Keratinocyte (primary cell): ENCODE measurements at regions not wholly inside any gene's neighbourhood (a gene's known extent, or its start where the extent isn't known, plus 50 kb on each side); places are given as distances from the start of the nearest gene placed in this dataset.

Experiments
- DNase-seq: peaks from one replicate; pipeline ENCODE4 v3.0.0-alpha.2; 2011; ENCODE audit warnings: low read depth, missing footprints, low spot score
- FAIRE-seq: peaks from 2 replicates; lab custom pipeline; 2011; peaks lifted over from hg19 to GRCh38; lab: Jason Lieb, UNC
- H2AFZ ChIP-seq: 2 replicates; pipeline ENCODE4 v1.6.0; 2012; ENCODE audit warnings: low read length, control low read depth, inconsistent platforms; ENCODE audit not compliant: control insufficient read depth
- H3K27ac ChIP-seq: 2 replicates; pipeline ENCODE4 v1.5.1; 2011; ENCODE audit warnings: low read length; ENCODE audit not compliant: control insufficient read depth, insufficient read depth
- H3K27me3 ChIP-seq: 3 replicates; pipeline ENCODE4 v1.6.0; 2011; ENCODE audit warnings: low read length; ENCODE audit not compliant: control insufficient read depth, insufficient read depth; ENCODE audit errors: extremely low read depth
- H3K36me3 ChIP-seq, 2 experiments: 2 replicates in 1 of 2; 3 replicates in 1 of 2; pipeline ENCODE4 v1.5.1; 2011; ENCODE audit warnings: low read length in 2 of 2, mild to moderate bottlenecking in 1 of 2; ENCODE audit not compliant: control insufficient read depth in 2 of 2, insufficient read depth in 2 of 2; ENCODE audit errors: extremely low read depth in 1 of 2
- H3K4me1 ChIP-seq: 3 replicates; pipeline ENCODE4 v1.5.1; 2011; ENCODE audit warnings: low read length; ENCODE audit not compliant: control insufficient read depth, insufficient read depth; ENCODE audit errors: extremely low read depth
- H3K4me2 ChIP-seq: 3 replicates; pipeline ENCODE4 v1.6.0; 2011; ENCODE audit warnings: low read depth, low read length; ENCODE audit not compliant: control insufficient read depth, insufficient read depth; ENCODE audit errors: extremely low read depth
- H3K4me3 ChIP-seq, 3 experiments: fragments of 200-600 bp in 1 of 3; sonication (generic) in 1 of 3; 2 replicates in 2 of 3; 3 replicates in 1 of 3; pipeline ENCODE4 v1.5.1; 2011 to 2016; ENCODE audit warnings: low read length in 3 of 3, mild to moderate bottlenecking in 3 of 3, control low read depth in 2 of 3, inconsistent platforms in 1 of 3, low read depth in 1 of 3, mixed read lengths in 1 of 3, mixed run types in 1 of 3, moderate library complexity in 1 of 3; ENCODE audit not compliant: control insufficient read depth in 2 of 3, insufficient read depth in 2 of 3; ENCODE audit errors: extremely low read depth in 1 of 3
- H3K79me2 ChIP-seq: 2 replicates; pipeline ENCODE4 v1.6.0; 2012; ENCODE audit warnings: low read length; ENCODE audit not compliant: control insufficient read depth, insufficient read depth
- H3K9ac ChIP-seq: 3 replicates; pipeline ENCODE4 v1.6.0; 2011; ENCODE audit warnings: low read length; ENCODE audit not compliant: control insufficient read depth, insufficient read depth; ENCODE audit errors: extremely low read depth
- H3K9me1 ChIP-seq: 3 replicates; pipeline ENCODE4 v1.6.0; 2011; ENCODE audit warnings: low read length; ENCODE audit not compliant: control insufficient read depth, insufficient read depth; ENCODE audit errors: extremely low read depth
- H3K9me3 ChIP-seq: 2 replicates; pipeline ENCODE4 v1.5.1; 2012; ENCODE audit warnings: low read depth, low read length; ENCODE audit not compliant: control insufficient read depth
- H4K20me1 ChIP-seq: 3 replicates; pipeline ENCODE4 v1.6.0; 2011; ENCODE audit warnings: low read length; ENCODE audit not compliant: control insufficient read depth, insufficient read depth; ENCODE audit errors: extremely low read depth
- CTCF ChIP-seq, 3 experiments: IDR thresholded peaks in 1 of 3; conservative IDR thresholded peaks in 1 of 3; optimal IDR thresholded peaks in 1 of 3; 2 replicates in 2 of 3; 3 replicates in 1 of 3; pipeline versions ENCODE3 to v1.5.1; 2011; ENCODE audit warnings: low read length in 3 of 3, mild to moderate bottlenecking in 3 of 3, moderate library complexity in 2 of 3, control low read depth in 1 of 3, inconsistent platforms in 1 of 3; ENCODE audit not compliant: insufficient read depth in 2 of 3; ENCODE audit errors: extremely low read depth in 1 of 3
- EZH2 ChIP-seq: IDR thresholded peaks from one replicate; pipeline ENCODE4 v1.6.1; 2012; ENCODE audit warnings: inconsistent platforms, mild to moderate bottlenecking, low read length, moderate library complexity
- dilution Hi-C: fragments of 300-500 bp; cut with MboI; formaldehyde crosslinking; loops from one replicate; pipeline ENCODE4 v1.7.0; 2020; ENCODE audit warnings: low sequenced_read_pairs; ENCODE audit not compliant: extremely low pct_ligation_motif_present

- DNase-seq (no peak), FAIRE-seq (no peak)
These were observed 420.8 kb downstream of the NPHP4 start for GRCh38 chr1:5571438-5571837.

GRCh38 chr1:5570931-5571330 lies 421.3 kb downstream of the NPHP4 start:
- H2AFZ ChIP-seq, result no peak overlapping the region
- dilution Hi-C loops, result no loop called here
- H3K9me1 ChIP-seq, result no peaks in the 10 kb centered on the region
- H3K4me2 ChIP-seq, result no peak overlapping the region
- no peaks in the 10 kb centered on the region for H3K36me3 ChIP-seq
- no peaks in the 10 kb centered on the region for H3K79me2 ChIP-seq
- no peaks in the 10 kb centered on the region for H3K27me3 ChIP-seq
- TF ChIP-seq CTCF (optimal IDR thresholded peaks at IDR 0.05 in 1 of 3, IDR thresholded peaks at IDR 0.05 in 1 of 3, conservative IDR thresholded peaks at IDR 0.05 in 1 of 3; ENCODE audit: extremely low read depth in 1 of 3, insufficient read depth in 2 of 3, low read length in 3 of 3), result no peak
- TF ChIP-seq EZH2, result no peak
- H4K20me1 ChIP-seq, result no peaks in the 10 kb centered on the region
- DNase-seq (no peak), FAIRE-seq (no peak)
- no peak overlapping the region for H3K27ac ChIP-seq
- no peaks in the 10 kb centered on the region for H3K9me3 ChIP-seq
- no peak overlapping the region for H3K9ac ChIP-seq
- H3K4me3 ChIP-seq, result no peak overlapping the region
- no peaks in the 10 kb centered on the region for H3K4me1 ChIP-seq

More at GRCh38 chr1:5571438-5571837, 420.8 kb downstream of the NPHP4 start:
- Histone ChIP-seq H3K9me3 (no peaks in the 10 kb centered on the region), H3K27ac (no peak overlapping the region), H4K20me1 (no peaks in the 10 kb centered on the region), H3K4me1 (no peaks in the 10 kb centered on the region), H3K9me1 (no peaks in the 10 kb centered on the region), H3K4me3 (no peak overlapping the region), H3K27me3 (no peaks in the 10 kb centered on the region), H3K4me2 (no peak overlapping the region), H2AFZ (no peak overlapping the region), H3K36me3 (no peaks in the 10 kb centered on the region), H3K79me2 (no peaks in the 10 kb centered on the region), H3K9ac (no peak overlapping the region)
- no peak for TF ChIP-seq CTCF (optimal IDR thresholded peaks at IDR 0.05 in 1 of 3, IDR thresholded peaks at IDR 0.05 in 1 of 3, conservative IDR thresholded peaks at IDR 0.05 in 1 of 3; ENCODE audit: extremely low read depth in 1 of 3, insufficient read depth in 2 of 3, low read length in 3 of 3)
- no peak for TF ChIP-seq EZH2
- dilution Hi-C loops, result no loop called here
